ENCODE measurements at regions not wholly inside any gene's neighbourhood (a gene's known extent, or its start where the extent isn't known, plus 50 kb on each side); places are given as distances from the start of the nearest gene placed in this dataset.

DNA sequence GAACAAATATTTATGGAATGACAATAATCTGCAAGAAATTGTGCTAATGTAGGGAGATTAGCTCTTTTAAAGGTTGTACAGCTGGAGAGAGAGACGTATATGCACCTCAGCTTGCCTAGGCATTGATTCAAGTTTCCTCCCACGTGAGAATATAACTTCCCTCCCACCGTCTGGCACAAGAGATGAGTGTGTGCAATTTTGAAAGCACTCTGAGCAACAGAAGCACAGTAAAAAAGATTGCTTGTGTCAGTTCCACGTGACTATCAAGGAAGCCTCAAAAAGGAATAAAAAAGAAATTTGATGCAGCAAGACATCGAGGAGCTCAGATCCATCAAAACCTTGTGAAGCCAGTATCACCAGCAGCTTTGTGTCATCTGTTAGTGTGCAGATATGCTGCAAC is 435.3 kb downstream of the TUSC7 start:
- peaks cover 0 to 7% (median 0%) of the 10 kb centered on the region in 10 experiments; a peak in 1 of 20 replicates for H3K4me1 ChIP-seq
- H3K4me3 ChIP-seq, result no peak overlapping the region
- no peaks in the 10 kb centered on the region for H3K9me3 ChIP-seq (replicated peaks in 1 of 11)
- H3K9ac ChIP-seq, result no peak overlapping the region
- no peaks in the 10 kb centered on the region for H3K27me3 ChIP-seq
- H3K4me2 ChIP-seq, result no peak overlapping the region
- H3K27ac ChIP-seq, result no peak overlapping the region
- H3K36me3 ChIP-seq, result no peaks in the 10 kb centered on the region
- no peaks in the 10 kb centered on the region for H4K20me1 ChIP-seq
- no peak for TF ChIP-seq Cebpa-rat (IDR thresholded peaks at IDR 0.05)

GRCh38 chr3:117145677-117146076 is 436.1 kb downstream of the TUSC7 start:
- no peaks in the 10 kb centered on the region for H3K9me3 ChIP-seq (replicated peaks in 1 of 11)
- H3K27ac ChIP-seq, result no peak overlapping the region
- no peaks in the 10 kb centered on the region for H3K27me3 ChIP-seq
- peaks cover 0 to 7% (median 0%) of the 10 kb centered on the region in 10 experiments; a peak in 1 of 20 replicates for H3K4me1 ChIP-seq
- H3K4me3 ChIP-seq, result no peak overlapping the region
- H4K20me1 ChIP-seq, result no peaks in the 10 kb centered on the region
- H3K4me2 ChIP-seq, result no peak overlapping the region
- H3K36me3 ChIP-seq, result no peaks in the 10 kb centered on the region
- no peak for TF ChIP-seq Cebpa-rat (IDR thresholded peaks at IDR 0.05)
- H3K9ac ChIP-seq, result no peak overlapping the region

DNA sequence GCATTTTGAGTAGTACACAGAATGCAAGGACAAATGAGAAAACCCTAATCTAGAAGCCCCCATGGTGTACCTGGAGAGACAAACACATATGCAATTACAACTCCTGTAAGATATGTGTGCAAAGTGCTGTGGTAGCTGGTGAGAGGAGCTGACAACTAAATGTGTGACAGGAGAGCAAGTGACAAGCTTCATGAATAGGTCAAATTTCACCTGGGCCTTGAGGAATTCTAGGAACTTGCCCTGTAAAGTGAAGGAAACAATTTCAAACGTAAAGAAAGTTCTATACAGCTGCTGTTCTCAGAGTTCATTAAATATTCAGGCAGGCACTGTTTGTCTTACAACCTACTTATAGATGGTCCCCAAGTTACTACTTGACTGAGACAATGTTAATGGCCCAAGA is 437.0 kb downstream of the TUSC7 start:
- H3K9me3 ChIP-seq (replicated peaks in 1 of 11), result 0 out of 22 replicates have a peak, but pooled peaks cover 0 to 3% (median 0%) of the 10 kb centered on the region in 11 experiments
- no peak overlapping the region for H3K4me2 ChIP-seq
- H3K4me3 ChIP-seq, result no peak overlapping the region
- H4K20me1 ChIP-seq, result no peaks in the 10 kb centered on the region
- H3K27me3 ChIP-seq, result no peaks in the 10 kb centered on the region
- H3K36me3 ChIP-seq, result no peaks in the 10 kb centered on the region
- no peak overlapping the region for H3K27ac ChIP-seq
- peaks cover 0 to 7% (median 0%) of the 10 kb centered on the region in 10 experiments; a peak in 1 of 20 replicates for H3K4me1 ChIP-seq
- no peak overlapping the region for H3K9ac ChIP-seq
- TF ChIP-seq Cebpa-rat (IDR thresholded peaks at IDR 0.05), result no peak

GRCh38 chr3:117149584-117149983 is 440.0 kb downstream of the TUSC7 start:
- Histone ChIP-seq H3K4me1 (peaks cover 0 to 4% (median 0%) of the 10 kb centered on the region in 10 experiments; a peak in 1 of 20 replicates), H3K9me3 (replicated peaks in 1 of 11) (0 out of 22 replicates have a peak, but pooled peaks cover 0 to 4% (median 0%) of the 10 kb centered on the region in 11 experiments), H3K9ac (no peak overlapping the region), H3K4me2 (no peak overlapping the region), H3K36me3 (no peaks in the 10 kb centered on the region), H4K20me1 (no peaks in the 10 kb centered on the region), H3K27ac (no peak overlapping the region), H3K4me3 (no peak overlapping the region), H3K27me3 (no peaks in the 10 kb centered on the region)
- TF ChIP-seq Cebpa-rat (IDR thresholded peaks at IDR 0.05), result no peak

GRCh38 chr3:117150628-117151027 is 441.0 kb downstream of the TUSC7 start:
- Histone ChIP-seq H3K27ac (no peak overlapping the region), H3K4me3 (no peak overlapping the region), H3K9ac (no peak overlapping the region), H3K9me3 (replicated peaks in 1 of 11) (0 out of 22 replicates have a peak, but pooled peaks cover 0 to 4% (median 0%) of the 10 kb centered on the region in 11 experiments), H3K36me3 (no peaks in the 10 kb centered on the region), H3K4me2 (no peak overlapping the region), H3K4me1 (no peaks in the 10 kb centered on the region), H3K27me3 (no peaks in the 10 kb centered on the region), H4K20me1 (no peaks in the 10 kb centered on the region)
- TF ChIP-seq Cebpa-rat (IDR thresholded peaks at IDR 0.05), result no peak

DNA sequence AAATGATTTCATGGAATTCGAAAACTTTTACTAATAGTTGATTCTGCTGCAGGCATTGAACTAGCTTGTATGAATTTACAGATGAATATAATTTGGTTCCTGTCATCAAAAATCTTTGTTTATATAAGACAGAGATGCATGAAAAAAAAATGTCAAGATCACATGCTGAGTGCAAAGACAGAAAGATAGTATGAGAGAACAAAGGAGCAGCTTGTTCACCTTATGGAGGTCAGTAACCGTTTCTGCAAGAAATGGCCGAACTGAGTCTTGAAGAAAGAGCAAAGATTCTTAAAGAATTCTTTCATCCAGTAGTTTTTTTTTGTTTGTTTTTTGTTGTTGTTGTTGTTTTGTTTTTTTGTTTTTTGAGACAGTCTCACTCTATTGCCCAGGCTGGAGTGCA is 450.6 kb downstream of the TUSC7 start:
- no peak overlapping the region for H3K9ac ChIP-seq
- no peaks in the 10 kb centered on the region for H4K20me1 ChIP-seq
- no peak overlapping the region for H3K4me3 ChIP-seq
- no peak for TF ChIP-seq Cebpa-rat (IDR thresholded peaks at IDR 0.05)
- H3K36me3 ChIP-seq, result no peaks in the 10 kb centered on the region
- H3K27ac ChIP-seq, result no peak overlapping the region
- no peak overlapping the region for H3K4me2 ChIP-seq
- H3K9me3 ChIP-seq (replicated peaks in 1 of 11), result no peaks in the 10 kb centered on the region
- H3K4me1 ChIP-seq, result no peaks in the 10 kb centered on the region
- H3K27me3 ChIP-seq, result no peaks in the 10 kb centered on the region

- no peak overlapping the region for H3K4me2 ChIP-seq
These were observed 452.2 kb downstream of the TUSC7 start for GRCh38 chr3:117161816-117162215.

DNA sequence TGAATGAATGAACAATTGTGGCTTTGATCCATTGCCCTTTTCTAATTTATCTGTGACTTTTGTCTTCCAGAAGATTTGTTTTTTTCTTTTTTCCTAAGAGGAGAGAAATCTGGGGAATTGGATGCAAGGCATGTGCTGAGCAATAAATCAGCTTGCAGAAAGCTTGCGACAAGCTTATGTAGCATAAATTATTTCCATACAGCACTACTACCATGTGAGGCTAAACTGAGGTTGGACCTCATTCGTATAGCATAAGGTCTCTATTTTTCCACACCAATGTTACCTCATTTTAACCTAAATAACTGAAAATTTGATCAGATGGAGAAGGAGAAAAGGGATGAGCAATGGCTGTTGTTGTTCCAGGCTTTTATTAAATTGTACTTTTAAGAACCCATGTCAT is 455.6 kb downstream of the TUSC7 start:
- no peak for TF ChIP-seq Cebpa-rat (IDR thresholded peaks at IDR 0.05)
- Histone ChIP-seq H3K27ac (no peak overlapping the region), H3K27me3 (no peaks in the 10 kb centered on the region), H3K4me1 (peaks cover 0 to 5% (median 2%) of the 10 kb centered on the region in 10 experiments; a peak in 6 of 20 replicates), H3K9ac (no peak overlapping the region), H3K4me2 (no peak overlapping the region), H3K36me3 (no peaks in the 10 kb centered on the region), H4K20me1 (no peaks in the 10 kb centered on the region), H3K9me3 (replicated peaks in 1 of 11) (no peaks in the 10 kb centered on the region), H3K4me3 (no peak overlapping the region)

More at GRCh38 chr3:117161816-117162215, 452.2 kb downstream of the TUSC7 start:
- H4K20me1 ChIP-seq, result no peaks in the 10 kb centered on the region
- H3K27me3 ChIP-seq, result no peaks in the 10 kb centered on the region
- no peaks in the 10 kb centered on the region for H3K4me1 ChIP-seq
- H3K4me3 ChIP-seq, result no peak overlapping the region
- TF ChIP-seq Cebpa-rat (IDR thresholded peaks at IDR 0.05), result no peak
- no peaks in the 10 kb centered on the region for H3K36me3 ChIP-seq
- no peak overlapping the region for H3K9ac ChIP-seq
- no peaks in the 10 kb centered on the region for H3K9me3 ChIP-seq (replicated peaks in 1 of 11)
- H3K27ac ChIP-seq, result no peak overlapping the region

GRCh38 chr3:117165601-117166051 is 456.0 kb downstream of the TUSC7 start:
- no peak overlapping the region for H3K9ac ChIP-seq

DNA sequence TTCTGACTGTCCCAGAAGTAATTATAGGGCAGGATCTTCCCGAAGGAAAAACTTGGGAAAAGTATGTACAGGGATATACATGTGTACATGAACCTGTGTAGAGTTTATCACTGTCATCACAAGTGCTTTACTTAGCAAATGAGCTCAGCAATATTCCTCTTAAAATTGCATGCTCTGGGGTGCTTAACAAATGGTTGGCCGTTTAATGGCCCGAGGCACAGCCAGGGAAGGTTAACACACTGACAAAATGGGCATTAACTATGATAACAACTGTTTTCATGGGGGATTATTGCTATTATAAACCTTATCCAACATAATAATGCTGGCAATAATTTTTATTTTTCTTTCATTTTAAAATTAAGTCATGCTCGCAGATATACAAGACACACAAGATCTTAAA is 459.3 kb downstream of the TUSC7 start:
- no peak overlapping the region for H3K27ac ChIP-seq
- H3K27me3 ChIP-seq, result no peaks in the 10 kb centered on the region
- no peak for TF ChIP-seq Cebpa-rat (IDR thresholded peaks at IDR 0.05)

More at GRCh38 chr3:117165601-117166051, 456.0 kb downstream of the TUSC7 start:
- Histone ChIP-seq H3K4me1 (peaks cover 0 to 10% (median 5%) of the 10 kb centered on the region in 10 experiments; a peak in 9 of 20 replicates), H3K4me2 (no peak overlapping the region), H4K20me1 (no peaks in the 10 kb centered on the region), H3K4me3 (no peak overlapping the region), H3K27me3 (no peaks in the 10 kb centered on the region), H3K27ac (no peak overlapping the region), H3K9me3 (replicated peaks in 1 of 11) (no peaks in the 10 kb centered on the region), H3K36me3 (no peaks in the 10 kb centered on the region)
- TF ChIP-seq Cebpa-rat (IDR thresholded peaks at IDR 0.05), result no peak

More for the DNA sequence above, 459.3 kb downstream of the TUSC7 start:
- Histone ChIP-seq H3K9me3 (replicated peaks in 1 of 11) (no peaks in the 10 kb centered on the region), H3K4me3 (no peak overlapping the region), H3K9ac (no peak overlapping the region), H3K4me2 (no peak overlapping the region), H4K20me1 (no peaks in the 10 kb centered on the region), H3K4me1 (peaks cover 9 to 38% (median 30%) of the 10 kb centered on the region in 10 experiments; a peak in 19 of 20 replicates), H3K36me3 (no peaks in the 10 kb centered on the region)
